Esophagus muscularis mucosa (tissue), 3 donors: ENCODE measurements at regions not wholly inside any gene's neighbourhood (a gene's known extent, or its start where the extent isn't known, plus 50 kb on each side); places are given as distances from the start of the nearest gene placed in this dataset.

Source experiments
- CTCF ChIP-seq, 3 experiments: fragments of 200-600 bp in 2 of 3; fragments of 450-650 bp in 1 of 3; sonication (generic) in 2 of 3; IDR thresholded peaks; one replicate each; pipeline ENCODE4 v1.5.1; 2017 to 2019; ENCODE audit warnings: antibody characterized with exemption in 3 of 3, mild to moderate bottlenecking in 2 of 3, moderate library complexity in 1 of 3
- EP300 ChIP-seq: sonication (generic); formaldehyde crosslinking; IDR thresholded peaks from one replicate; pipeline ENCODE4 v1.6.1; 2017; ENCODE audit warnings: antibody characterized with exemption

GRCh38 chr7:98753989-98754479 is 115.8 kb downstream of the TMEM130 start:
- no peak for TF ChIP-seq CTCF (IDR thresholded peaks at IDR 0.05)
- TF ChIP-seq EP300, result no peak
